Peyer's patch (tissue), 4 donors: ENCODE measurements at regions not wholly inside any gene's neighbourhood (a gene's known extent, or its start where the extent isn't known, plus 50 kb on each side); places are given as distances from the start of the nearest gene placed in this dataset.

ENCODE experiments used
- CTCF ChIP-seq, 6 experiments: fragments of 450-650 bp in 4 of 6; fragments of 200-600 bp in 2 of 6; sonication (generic) in 1 of 6; IDR thresholded peaks; one replicate each; pipeline ENCODE4 v1.5.1; 2017 to 2019; ENCODE audit warnings: antibody characterized with exemption in 6 of 6, mild to moderate bottlenecking in 3 of 6, moderate library complexity in 1 of 6
- POLR2A ChIP-seq, 2 donors: fragments of 450-650 bp; IDR thresholded peaks; one replicate each; pipeline ENCODE4 v1.5.1; 2017; ENCODE audit warnings: antibody characterized with exemption in 2 of 2, mild to moderate bottlenecking in 2 of 2, moderate library complexity in 2 of 2

DNA sequence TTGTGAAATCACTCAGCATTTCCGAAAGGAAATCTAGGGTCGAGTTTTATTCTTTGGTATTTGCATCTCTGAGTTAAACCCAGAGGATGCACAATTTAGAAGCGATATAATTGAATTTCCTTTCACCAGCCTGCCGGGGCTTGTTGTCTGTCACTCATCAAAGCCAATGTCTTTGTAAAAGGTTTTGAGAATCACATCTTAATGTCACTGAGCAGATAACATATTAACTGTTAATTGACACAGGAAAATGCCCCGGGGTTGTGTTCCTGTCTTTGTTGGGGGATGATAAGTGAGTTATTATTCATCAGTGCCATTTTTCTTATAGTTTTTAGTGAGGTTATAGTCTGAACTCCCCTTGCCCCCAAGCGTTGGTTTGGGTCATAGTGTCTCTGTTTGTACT lies 73.4 kb downstream of the DUSP6 start:
- TF ChIP-seq CTCF (IDR thresholded peaks at IDR 0.05) (no peak), POLR2A (IDR thresholded peaks at IDR 0.05) (no peak)
